SK-N-SH treated with all-trans-retinoic acid at 6 μM for 48 hours (cell line): ENCODE measurements at regions not wholly inside any gene's neighbourhood (a gene's known extent, or its start where the extent isn't known, plus 50 kb on each side); places are given as distances from the start of the nearest gene placed in this dataset.

Source experiments
- ATAC-seq: fragments of 200-7000 bp; cut with Tn5 transposase; 3 replicates; pipeline ENCODE4 v1.9.1; 2020; ENCODE audit warnings: mild to moderate bottlenecking, moderate library complexity
- ARNTL ChIP-seq: fragments of 450-650 bp; formaldehyde crosslinking; IDR thresholded peaks from 2 replicates; pipeline ENCODE4 v1.5.0; 2020; ENCODE audit warnings: low read depth, mild to moderate bottlenecking, moderate library complexity, borderline replicate concordance
- CREB5 ChIP-seq: fragments of 250-450 bp; sonication (Bioruptor Pico); IDR thresholded peaks from 2 replicates; pipeline ENCODE4 v1.5.1; 2020; ENCODE audit warnings: low read depth, mild to moderate bottlenecking, moderate library complexity
- CSDC2 ChIP-seq: fragments of 250-450 bp; sonication (Bioruptor Pico); IDR thresholded peaks from 2 replicates; pipeline ENCODE4 v1.5.0; 2020; ENCODE audit warnings: mild to moderate bottlenecking, moderate library complexity
- ESRRG ChIP-seq: fragments of 250-450 bp; sonication (Bioruptor Pico); IDR thresholded peaks from 2 replicates; pipeline ENCODE4 v1.6.1; 2021; ENCODE audit warnings: mild to moderate bottlenecking
- ISL1 ChIP-seq: fragments of 250-450 bp; sonication (Bioruptor Pico); IDR thresholded peaks from 2 replicates; pipeline ENCODE4 v2.1.2; 2022; ENCODE audit warnings: mild to moderate bottlenecking, moderate library complexity
- OSR1 ChIP-seq: fragments of 250-450 bp; sonication (Bioruptor Pico); IDR thresholded peaks from 2 replicates; pipeline ENCODE4 v1.8.0; 2022; ENCODE audit warnings: moderate library complexity, mild to moderate bottlenecking, inconsistent platforms
- POU6F1 ChIP-seq: fragments of 250-450 bp; sonication (Bioruptor Pico); IDR thresholded peaks from 2 replicates; pipeline ENCODE4 v1.8.0; 2021; ENCODE audit warnings: low read depth, mild to moderate bottlenecking, moderate library complexity, borderline replicate concordance
- PPARA ChIP-seq: fragments of 250-450 bp; sonication (Bioruptor Pico); IDR thresholded peaks from 2 replicates; pipeline ENCODE4 v1.5.0; 2020; ENCODE audit warnings: mild to moderate bottlenecking, borderline replicate concordance
- RARB ChIP-seq: fragments of 250-450 bp; sonication (Bioruptor Pico); IDR thresholded peaks from 2 replicates; pipeline ENCODE4 v1.8.0; 2021; ENCODE audit warnings: mild to moderate bottlenecking, moderate library complexity
- SNAI2 ChIP-seq: fragments of 250-450 bp; sonication (Bioruptor Pico); IDR thresholded peaks from 2 replicates; pipeline ENCODE4 v1.5.0; 2020; ENCODE audit warnings: mild to moderate bottlenecking, moderate library complexity
- TCF4 ChIP-seq: fragments of 250-450 bp; sonication (Bioruptor Pico); IDR thresholded peaks from 2 replicates; pipeline ENCODE4 v1.8.0; 2021; ENCODE audit warnings: mild to moderate bottlenecking, moderate library complexity, borderline replicate concordance
- TOX ChIP-seq: fragments of 250-450 bp; sonication (Bioruptor Pico); IDR thresholded peaks from 2 replicates; pipeline ENCODE4 v1.8.0; 2021; ENCODE audit warnings: mild to moderate bottlenecking, moderate library complexity, borderline replicate concordance
- ZC3H10 ChIP-seq: fragments of 250-450 bp; sonication (Bioruptor Pico); IDR thresholded peaks from 2 replicates; pipeline ENCODE4 v1.5.1; 2021; ENCODE audit warnings: mild to moderate bottlenecking, moderate library complexity
- ZFP30 ChIP-seq: fragments of 450-650 bp; formaldehyde crosslinking; IDR thresholded peaks from 2 replicates; pipeline ENCODE4 v1.5.0; 2022; ENCODE audit warnings: mild to moderate bottlenecking, moderate library complexity
- ZNF565 ChIP-seq: fragments of 450-650 bp; formaldehyde crosslinking; conservative IDR thresholded peaks from 2 replicates; pipeline ENCODE4 v1.5.0; 2020; ENCODE audit warnings: low read depth, mild to moderate bottlenecking, moderate library complexity
- ZNF70 ChIP-seq: fragments of 450-650 bp; formaldehyde crosslinking; IDR thresholded peaks from 2 replicates; pipeline ENCODE4 v1.5.0; 2020; ENCODE audit warnings: mild to moderate bottlenecking, moderate library complexity
- ZNF8 ChIP-seq: fragments of 450-650 bp; formaldehyde crosslinking; IDR thresholded peaks from 2 replicates; pipeline ENCODE4 v1.5.0; 2020; ENCODE audit warnings: mild to moderate bottlenecking, moderate library complexity
- TF ChIP-seq, protein P1 (sequence below): fragments of 250-450 bp; sonication (Bioruptor Pico); IDR thresholded peaks from 2 replicates; pipeline ENCODE4 v1.5.0; 2020; ENCODE audit warnings: mild to moderate bottlenecking, moderate library complexity
- TF ChIP-seq, protein P2 (sequence below): fragments of 250-450 bp; sonication (Bioruptor Pico); IDR thresholded peaks from 2 replicates; pipeline ENCODE4 v1.8.0; 2020; ENCODE audit warnings: mild to moderate bottlenecking, moderate library complexity, borderline replicate concordance
- TF ChIP-seq, protein P3 (sequence below): fragments of 250-450 bp; sonication (Bioruptor Pico); IDR thresholded peaks from 2 replicates; pipeline ENCODE4 v1.5.1; 2021; ENCODE audit warnings: mild to moderate bottlenecking, moderate library complexity

- TF ChIP-seq ZNF70 (CRISPR knock-in tag) (no peak), TOX (CRISPR knock-in tag) (no peak), TCF4 (CRISPR knock-in tag) (no peak), RARB (CRISPR knock-in tag) (no peak), ZFP30 (CRISPR knock-in tag) (no peak), ARNTL (CRISPR knock-in tag) (no peak), SNAI2 (CRISPR knock-in tag) (no peak), ZC3H10 (no peak), POU6F1 (CRISPR knock-in tag) (no peak), ZNF565 (CRISPR knock-in tag) (no peak), ESRRG (no peak), ISL1 (CRISPR knock-in tag) (no peak), CSDC2 (CRISPR knock-in tag) (no peak), OSR1 (no peak), CREB5 (CRISPR knock-in tag) (no peak), ZNF8 (no peak)
- TF ChIP-seq, protein P1, sequence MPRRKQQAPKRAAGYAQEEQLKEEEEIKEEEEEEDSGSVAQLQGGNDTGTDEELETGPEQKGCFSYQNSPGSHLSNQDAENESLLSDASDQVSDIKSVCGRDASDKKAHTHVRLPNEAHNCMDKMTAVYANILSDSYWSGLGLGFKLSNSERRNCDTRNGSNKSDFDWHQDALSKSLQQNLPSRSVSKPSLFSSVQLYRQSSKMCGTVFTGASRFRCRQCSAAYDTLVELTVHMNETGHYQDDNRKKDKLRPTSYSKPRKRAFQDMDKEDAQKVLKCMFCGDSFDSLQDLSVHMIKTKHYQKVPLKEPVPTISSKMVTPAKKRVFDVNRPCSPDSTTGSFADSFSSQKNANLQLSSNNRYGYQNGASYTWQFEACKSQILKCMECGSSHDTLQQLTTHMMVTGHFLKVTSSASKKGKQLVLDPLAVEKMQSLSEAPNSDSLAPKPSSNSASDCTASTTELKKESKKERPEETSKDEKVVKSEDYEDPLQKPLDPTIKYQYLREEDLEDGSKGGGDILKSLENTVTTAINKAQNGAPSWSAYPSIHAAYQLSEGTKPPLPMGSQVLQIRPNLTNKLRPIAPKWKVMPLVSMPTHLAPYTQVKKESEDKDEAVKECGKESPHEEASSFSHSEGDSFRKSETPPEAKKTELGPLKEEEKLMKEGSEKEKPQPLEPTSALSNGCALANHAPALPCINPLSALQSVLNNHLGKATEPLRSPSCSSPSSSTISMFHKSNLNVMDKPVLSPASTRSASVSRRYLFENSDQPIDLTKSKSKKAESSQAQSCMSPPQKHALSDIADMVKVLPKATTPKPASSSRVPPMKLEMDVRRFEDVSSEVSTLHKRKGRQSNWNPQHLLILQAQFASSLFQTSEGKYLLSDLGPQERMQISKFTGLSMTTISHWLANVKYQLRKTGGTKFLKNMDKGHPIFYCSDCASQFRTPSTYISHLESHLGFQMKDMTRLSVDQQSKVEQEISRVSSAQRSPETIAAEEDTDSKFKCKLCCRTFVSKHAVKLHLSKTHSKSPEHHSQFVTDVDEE (CRISPR knock-in tag), result no peak
- TF ChIP-seq, protein P2, sequence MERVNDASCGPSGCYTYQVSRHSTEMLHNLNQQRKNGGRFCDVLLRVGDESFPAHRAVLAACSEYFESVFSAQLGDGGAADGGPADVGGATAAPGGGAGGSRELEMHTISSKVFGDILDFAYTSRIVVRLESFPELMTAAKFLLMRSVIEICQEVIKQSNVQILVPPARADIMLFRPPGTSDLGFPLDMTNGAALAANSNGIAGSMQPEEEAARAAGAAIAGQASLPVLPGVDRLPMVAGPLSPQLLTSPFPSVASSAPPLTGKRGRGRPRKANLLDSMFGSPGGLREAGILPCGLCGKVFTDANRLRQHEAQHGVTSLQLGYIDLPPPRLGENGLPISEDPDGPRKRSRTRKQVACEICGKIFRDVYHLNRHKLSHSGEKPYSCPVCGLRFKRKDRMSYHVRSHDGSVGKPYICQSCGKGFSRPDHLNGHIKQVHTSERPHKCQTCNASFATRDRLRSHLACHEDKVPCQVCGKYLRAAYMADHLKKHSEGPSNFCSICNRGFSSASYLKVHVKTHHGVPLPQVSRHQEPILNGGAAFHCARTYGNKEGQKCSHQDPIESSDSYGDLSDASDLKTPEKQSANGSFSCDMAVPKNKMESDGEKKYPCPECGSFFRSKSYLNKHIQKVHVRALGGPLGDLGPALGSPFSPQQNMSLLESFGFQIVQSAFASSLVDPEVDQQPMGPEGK (CRISPR knock-in tag), result no peak
- TF ChIP-seq, protein P3, sequence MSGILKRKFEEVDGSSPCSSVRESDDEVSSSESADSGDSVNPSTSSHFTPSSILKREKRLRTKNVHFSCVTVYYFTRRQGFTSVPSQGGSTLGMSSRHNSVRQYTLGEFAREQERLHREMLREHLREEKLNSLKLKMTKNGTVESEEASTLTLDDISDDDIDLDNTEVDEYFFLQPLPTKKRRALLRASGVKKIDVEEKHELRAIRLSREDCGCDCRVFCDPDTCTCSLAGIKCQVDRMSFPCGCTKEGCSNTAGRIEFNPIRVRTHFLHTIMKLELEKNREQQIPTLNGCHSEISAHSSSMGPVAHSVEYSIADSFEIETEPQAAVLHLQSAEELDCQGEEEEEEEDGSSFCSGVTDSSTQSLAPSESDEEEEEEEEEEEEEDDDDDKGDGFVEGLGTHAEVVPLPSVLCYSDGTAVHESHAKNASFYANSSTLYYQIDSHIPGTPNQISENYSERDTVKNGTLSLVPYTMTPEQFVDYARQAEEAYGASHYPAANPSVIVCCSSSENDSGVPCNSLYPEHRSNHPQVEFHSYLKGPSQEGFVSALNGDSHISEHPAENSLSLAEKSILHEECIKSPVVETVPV (CRISPR knock-in tag), result no peak
These were observed 270.3 kb upstream of the IZUMO3 start for GRCh38 chr9:24816006-24816405.

GRCh38 chr9:24801344-24801743 is 255.6 kb upstream of the IZUMO3 start:
- no peak for ATAC-seq
- no peak for TF ChIP-seq ZNF565 (CRISPR knock-in tag)
- no peak for TF ChIP-seq RARB (CRISPR knock-in tag)
- TF ChIP-seq CSDC2 (CRISPR knock-in tag), result no peak
- TF ChIP-seq ARNTL (CRISPR knock-in tag), result no peak
- TF ChIP-seq ZFP30 (CRISPR knock-in tag), result no peak
- TF ChIP-seq ZNF70 (CRISPR knock-in tag), result no peak
- no peak for TF ChIP-seq ISL1 (CRISPR knock-in tag)
- no peak for TF ChIP-seq ESRRG
- no peak for TF ChIP-seq TCF4 (CRISPR knock-in tag)
- no peak for TF ChIP-seq ZC3H10
- no peak for TF ChIP-seq POU6F1 (CRISPR knock-in tag)
- no peak for TF ChIP-seq SNAI2 (CRISPR knock-in tag)
- TF ChIP-seq CREB5 (CRISPR knock-in tag), result no peak
- TF ChIP-seq, protein P3 (CRISPR knock-in tag), result no peak
- TF ChIP-seq PPARA (CRISPR knock-in tag), result no peak
- TF ChIP-seq, protein P1 (CRISPR knock-in tag), result no peak
- TF ChIP-seq, all 23 proteins: peak for 0

More at GRCh38 chr9:24816006-24816405, 270.3 kb upstream of the IZUMO3 start:
- no peak for ATAC-seq
